ENCODE measurements at regions not wholly inside any gene's neighbourhood (a gene's known extent, or its start where the extent isn't known, plus 50 kb on each side); places are given as distances from the start of the nearest gene placed in this dataset.

DNA sequence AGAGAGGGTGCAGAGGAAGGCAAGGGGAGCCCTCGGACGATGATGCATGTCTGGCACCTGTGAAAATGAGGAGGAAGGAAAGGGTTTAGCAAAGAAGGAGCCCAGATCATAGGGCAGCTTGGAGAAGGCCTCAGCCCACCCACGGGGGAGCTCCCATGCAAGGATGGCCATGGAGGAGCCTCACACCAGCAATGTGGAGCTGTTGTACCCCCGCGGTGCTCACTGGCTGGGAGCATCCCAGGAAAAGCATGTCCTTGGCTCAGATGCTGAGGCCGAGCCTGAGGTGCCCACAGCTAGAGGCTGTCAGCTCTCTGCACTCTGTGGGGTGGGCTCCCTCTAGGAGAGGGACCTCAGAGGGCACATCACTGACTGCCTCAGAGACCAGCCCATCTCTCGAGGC is 622.6 kb downstream of the AACS start:
- DNase-seq: no peak

DNA sequence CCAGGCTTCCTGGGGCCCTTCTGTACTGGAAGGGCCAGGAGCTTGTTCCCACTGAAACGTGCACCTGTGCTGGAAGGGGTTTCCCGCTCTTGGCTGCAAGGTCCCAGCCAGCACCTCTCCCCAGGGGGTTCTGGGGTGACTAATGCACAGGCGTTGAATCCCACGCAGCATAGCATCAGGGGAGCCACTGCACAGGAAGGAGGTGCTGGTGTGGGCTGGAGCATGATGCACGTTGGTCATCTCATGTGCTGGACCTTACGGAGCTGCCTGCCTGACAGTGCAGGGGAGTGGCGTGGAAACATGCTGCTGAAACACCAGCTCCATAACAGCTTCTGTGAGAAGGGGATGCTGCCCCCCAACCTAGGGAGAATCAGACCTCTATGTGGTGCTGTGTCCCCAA is 623.0 kb downstream of the AACS start:
- no peak for DNase-seq

DNA sequence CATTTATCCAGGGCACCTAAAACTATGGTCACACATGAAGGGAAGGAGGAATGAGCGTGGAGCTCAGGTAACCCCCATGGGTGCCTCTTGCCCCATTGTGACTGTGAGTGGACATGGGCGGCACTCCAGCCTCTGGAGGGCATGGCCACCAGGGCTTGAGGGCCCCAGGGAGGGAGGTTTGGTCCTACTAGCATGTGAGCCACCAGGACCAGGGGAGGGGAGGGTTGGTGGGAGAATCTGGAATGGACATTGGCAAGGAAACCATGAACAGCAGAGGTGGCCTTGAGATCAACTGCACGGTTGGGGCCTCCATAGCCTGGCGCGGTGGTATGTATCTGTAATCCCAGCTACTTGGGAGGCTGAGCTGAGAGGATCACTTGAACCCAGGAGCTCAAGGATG is 623.6 kb downstream of the AACS start:
- DNase-seq: no peak

DNA sequence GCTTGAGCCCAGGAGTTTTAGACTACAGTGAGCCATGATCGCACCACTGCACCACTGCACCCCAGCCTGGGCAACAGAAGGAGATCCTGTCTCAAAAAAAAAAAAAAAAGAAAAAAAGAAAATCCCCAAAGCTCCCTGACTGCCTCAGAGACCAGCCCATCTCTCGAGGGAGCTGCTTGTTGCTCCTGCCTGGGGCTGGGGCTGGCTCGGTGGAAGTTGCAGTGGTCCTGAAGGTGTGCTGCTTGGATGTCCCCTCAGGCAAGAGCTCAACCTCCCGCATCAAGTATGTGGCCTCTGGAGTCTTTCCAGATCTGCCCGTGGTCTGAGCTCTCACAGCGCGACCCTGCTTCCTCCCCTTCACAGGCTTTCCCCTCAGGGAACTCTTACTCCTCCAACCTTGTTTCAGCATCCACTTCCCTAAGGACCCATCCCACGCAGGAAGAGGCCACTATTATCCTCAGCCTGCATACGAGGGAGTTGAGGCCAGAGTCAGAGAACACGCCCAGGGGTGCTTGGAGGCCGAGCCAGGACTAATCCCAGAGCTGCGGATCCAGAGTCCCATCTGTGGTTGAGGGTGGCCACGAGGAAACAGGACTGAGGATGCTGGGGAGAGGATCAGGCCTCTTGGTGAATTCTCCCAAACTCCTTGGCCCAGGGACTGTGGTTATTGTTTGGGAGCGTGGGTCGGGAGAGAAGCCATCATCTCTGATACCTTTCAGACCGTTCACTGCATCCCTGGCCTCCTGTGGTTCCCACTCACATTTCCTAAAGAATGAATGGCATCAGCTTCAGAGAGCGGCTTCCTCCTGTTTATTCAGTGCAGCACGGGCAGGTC is 624.6 kb downstream of the AACS start:
- DNase-seq: no peak

DNA sequence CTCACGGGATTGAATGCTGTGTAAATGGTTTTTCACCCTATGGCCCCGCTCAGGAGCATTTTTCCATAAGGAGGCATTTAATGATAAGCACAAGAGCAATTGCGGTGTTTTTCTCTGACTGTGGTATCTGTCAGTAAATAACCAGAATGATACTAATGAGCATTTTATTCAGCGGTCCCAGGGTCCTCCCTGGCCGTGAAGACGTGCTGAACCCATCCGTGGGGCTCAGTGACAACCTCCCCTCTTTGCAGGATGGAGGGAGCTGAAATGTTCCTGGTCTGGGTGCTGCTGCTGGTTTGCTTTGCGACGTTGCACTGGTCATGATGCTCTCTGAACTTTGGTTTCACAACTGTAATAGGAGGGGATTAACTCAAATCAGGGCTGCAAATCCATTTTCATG is 625.6 kb downstream of the AACS start:
- no peak for DNase-seq

DNA sequence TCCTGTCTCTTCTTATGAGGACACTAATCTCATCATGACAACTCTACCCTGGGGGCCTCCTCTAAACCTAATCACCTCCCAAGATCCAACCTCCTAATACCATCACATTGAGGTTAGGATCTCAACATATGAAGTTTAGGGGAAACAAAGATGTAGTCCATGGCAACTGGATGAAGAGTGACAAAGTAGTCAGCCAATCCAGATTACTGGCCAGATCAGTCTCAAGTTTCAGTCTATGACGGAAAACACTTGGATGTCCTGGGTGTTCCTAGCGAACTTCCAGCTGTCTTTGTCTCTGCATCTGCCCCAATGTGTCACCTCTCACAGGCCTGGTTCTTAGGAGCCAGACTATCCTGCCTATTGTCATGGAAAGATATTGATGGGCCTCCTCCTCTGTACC is 630.8 kb downstream of the AACS start:
- DNase-seq: no peak

DNA sequence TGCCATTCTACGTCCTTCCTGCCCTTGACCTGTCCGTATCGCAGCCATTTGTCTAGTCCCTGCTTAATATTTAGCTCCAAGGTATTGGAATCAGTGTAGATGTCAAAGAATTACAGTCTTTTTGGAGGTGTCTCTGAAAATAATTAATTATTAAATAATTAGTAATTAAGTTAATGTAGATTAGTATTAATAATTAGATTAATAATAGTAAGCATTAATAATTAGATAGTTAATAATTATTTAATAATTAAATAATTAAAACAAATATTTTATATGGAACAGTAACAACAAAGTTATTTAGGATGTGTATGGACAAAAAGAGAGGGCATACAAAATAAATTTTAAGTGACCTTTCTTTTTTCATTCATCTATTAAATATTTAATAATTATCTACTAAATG is 639.6 kb downstream of the AACS start:
- DNase-seq: no peak

DNA sequence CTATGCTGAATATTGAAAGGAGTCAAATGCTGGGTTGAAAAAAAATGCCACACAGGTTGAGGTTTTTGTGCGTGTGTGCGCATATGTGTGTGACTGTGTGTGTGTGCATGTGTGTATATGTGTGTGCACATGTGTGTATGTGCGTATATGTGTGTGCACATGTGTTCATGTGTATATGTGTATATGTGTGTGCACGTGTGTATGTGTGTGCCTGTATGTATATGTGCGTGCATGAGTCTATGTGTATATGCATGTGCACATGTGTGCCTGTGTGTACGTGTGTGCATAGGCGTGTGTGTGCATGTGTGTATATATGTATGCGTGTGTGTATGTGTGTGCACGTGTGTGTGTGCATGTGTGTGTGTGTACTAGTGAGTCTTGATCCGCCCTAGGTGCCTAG is 655.7 kb downstream of the AACS start:
- no peak for DNase-seq

DNA sequence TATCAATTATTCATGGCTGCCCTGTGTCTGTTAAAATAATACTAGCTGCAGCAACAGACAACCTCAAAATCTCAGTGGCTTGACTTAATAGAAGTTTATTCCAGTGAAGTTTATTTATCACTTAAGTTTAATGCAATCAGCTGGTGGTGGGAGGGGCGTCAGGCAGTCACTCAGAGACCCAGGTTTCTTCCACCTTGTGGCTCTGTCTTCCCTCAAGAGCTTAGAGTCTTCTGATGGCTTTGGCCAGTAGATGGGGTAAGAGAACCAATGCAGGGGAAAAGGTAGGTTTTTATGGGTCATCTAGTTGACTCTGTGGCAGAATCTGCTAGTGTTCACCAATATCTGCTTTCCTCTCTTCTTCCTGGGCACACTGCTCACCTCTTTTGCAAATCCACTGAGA is 668.9 kb downstream of the AACS start:
- DNase-seq: no peak

DNA sequence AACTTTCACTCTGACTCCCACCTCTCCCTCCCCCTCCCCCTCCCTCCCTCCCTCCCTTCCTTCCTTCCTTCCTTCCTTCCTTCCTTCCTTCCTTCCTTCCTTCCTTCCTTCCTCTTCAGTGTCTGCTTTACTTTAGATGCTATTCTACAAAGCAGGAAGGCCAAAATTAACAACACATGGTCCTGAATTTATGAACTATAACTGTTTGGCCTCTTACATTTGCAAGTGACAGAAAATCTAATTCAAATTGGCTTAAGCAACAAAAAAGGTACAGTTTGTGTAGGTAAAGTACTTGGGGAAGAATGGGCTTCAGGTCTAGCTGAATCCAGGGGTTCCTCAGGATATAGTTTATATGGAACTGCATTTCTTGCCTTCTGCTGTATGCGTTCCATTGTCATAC is 673.0 kb downstream of the AACS start:
- no peak for DNase-seq

DNA sequence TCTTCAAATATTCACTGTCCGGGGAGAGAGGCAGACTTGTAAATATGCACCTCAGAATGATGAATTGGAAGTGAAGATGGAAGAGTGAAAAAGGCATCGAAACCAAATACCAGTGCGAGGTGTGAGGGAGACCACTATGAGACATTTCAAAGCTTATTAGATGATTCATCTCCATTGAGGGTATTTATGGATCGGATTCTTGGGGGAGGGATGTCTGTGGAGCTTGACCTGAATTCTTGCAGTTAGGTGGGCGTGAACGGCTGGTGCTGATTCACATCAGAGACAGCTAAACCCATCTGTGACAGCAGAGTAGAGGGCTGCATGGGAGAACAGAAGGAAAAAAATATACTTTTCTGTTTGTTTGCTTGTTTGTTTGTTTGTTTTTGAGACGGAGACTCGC is 677.2 kb downstream of the AACS start:
- DNase-seq: no peak

DNA sequence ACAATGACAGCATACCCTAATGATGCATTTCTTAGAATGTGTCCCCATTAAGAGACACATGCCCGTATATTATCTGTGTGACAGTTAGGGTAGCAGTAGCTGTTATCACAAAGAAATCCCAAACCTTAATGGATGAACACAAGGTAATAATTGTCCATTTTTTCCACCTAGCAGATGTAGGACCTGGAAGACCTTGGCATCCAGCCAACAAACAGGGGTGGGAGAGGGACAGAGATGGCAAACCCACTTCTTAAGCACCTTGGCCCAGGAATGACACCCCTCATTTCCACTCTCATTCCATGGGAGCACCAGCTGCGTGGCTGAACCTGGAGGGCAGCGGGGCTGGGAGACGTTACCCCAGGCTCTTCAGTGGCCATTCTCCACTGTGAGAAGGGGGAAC is 679.0 kb downstream of the AACS start:
- DNase-seq: no peak

DNA sequence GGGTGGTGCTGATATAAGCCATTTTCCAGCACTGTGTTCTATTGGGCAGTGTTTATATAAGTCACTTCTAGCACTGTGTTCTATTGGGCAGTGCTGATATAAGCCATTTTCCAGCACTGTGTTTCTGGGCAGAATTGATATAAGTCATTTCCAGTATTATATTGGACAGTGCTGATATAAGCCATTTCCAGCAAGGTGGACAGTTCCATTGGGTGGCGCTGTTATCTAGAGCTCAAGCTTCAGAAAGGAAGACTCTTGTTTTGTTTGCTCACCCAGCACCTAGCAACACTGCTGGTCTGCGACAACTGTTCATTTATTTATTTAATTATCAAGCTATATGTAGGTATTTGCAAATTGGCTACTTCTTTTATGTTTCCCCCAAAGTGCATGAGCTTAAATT is 690.3 kb downstream of the AACS start:
- no peak for DNase-seq

DNA sequence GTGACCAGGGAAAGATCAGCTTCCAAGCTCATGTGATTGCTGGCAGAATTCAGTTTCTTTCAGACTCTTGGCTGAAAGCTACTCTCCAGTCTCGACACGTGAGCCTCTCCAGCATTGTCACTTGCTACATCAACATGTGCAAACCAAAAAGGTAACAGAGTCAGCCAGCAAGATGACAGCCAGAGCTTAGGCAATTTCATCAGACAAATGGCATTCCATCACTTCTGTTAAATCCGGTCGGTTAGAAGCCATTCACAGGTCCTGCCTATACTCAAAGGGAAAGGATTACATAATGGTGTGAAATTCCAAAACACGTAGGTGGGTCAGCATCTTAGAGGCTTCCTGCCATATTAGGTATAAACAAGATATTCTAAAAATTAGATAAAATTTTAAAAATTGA is 700.9 kb downstream of the AACS start:
- DNase-seq: no peak

DNA sequence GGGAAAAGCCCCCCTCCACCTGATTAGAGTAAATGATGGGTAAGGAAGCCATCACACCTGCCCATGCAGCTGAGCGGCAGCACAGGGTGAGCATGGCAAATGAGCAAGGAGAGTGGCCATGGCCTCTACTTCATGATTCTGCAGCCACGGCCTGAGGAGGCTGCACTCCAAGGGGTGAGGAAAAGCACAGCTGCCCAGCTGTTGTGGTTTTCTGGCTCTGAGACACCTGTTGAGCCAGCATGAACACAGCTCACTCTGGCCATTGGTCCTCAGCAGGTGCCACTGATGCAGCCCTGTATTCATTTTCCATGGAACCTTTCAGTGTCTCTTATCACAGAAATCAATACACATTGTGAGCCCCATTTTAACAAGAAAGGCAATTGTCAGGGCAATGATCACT is 707.2 kb downstream of the AACS start:
- DNase-seq: no peak

DNA sequence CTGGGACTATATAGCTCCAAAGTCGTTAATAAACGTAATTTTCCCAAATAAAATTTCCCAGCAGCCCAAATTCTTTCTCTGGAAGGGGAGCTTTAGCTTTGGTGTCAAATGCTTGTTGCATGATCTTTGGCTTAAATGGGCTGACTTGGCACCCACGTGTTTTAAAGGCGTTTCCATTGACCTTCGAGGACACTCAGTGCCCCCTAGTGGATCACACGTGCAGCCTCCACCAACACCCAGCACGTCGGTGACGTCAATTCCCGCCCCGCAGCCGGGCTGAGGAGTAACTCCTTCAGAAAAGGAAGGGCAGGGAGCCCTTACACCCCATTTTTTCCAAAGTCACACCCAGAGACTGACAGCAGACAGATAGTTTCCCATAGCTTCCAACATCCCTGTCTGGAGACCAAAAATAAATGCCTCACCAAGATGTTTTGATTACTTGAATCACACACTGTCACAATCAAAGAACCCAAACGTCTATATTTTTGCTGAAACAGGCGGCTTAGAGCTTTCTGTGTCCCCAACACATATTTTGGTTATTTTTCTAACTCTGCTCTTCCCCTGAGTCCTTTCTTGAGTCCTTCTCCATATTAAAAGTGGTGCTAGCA is 707.9 kb downstream of the AACS start:
- DNase-seq: no peak

DNA sequence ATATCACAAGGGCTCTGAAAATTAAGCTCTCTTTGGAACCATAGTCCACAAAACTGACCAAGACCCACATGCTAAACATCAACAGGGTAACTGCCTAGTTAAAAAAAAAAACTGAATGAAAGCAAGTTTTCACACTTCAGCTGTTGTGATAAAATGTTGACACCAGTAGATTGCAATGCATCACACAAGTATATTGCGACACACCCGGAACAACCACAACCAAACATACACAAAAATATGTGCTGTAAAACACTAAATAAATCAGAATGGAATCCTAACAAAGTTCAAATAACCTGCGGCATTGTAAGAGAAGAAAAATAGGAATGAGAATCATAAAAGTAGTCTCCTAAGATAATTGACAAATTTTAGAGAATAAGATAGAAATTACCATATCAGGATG is 710.3 kb downstream of the AACS start:
- DNase-seq: no peak

DNA sequence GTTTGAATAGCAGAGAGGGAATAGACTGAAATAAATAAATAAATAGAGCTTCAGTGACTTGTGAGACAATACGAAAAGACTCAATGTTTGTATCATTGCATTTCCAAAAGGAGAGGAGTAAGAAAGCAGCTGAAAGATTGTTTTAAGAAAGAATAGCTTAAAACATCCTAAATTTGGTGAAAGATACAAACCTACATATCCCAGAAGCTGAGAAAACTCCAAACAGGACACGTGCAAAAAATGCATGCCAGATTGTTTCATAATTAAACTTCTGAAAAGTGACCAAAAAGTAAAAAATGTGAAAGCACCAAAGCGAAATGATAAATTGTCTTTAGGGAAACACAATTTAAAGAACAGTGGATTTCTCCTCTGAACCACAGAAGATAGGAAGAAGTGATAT is 711.0 kb downstream of the AACS start:
- no peak for DNase-seq

DNA sequence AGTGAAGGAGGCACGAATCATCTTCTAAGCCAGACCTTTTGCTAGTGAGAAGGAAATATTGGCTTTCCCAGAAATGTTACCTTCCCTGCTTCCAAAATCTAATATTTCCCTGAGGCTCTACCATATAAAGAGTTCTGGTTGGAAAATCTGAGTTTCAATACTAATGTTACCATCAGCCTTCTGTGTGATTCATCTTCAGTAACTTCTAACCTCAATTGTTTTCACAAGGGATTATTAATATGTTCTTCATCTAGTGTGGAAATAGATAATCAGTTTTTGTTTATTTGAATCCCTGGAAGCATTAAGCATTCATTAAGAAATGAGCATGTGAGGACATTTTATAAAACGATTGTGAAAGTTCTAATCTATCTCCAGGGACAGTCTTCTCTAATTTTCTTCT is 720.9 kb downstream of the AACS start:
- DNase-seq: no peak

DNA sequence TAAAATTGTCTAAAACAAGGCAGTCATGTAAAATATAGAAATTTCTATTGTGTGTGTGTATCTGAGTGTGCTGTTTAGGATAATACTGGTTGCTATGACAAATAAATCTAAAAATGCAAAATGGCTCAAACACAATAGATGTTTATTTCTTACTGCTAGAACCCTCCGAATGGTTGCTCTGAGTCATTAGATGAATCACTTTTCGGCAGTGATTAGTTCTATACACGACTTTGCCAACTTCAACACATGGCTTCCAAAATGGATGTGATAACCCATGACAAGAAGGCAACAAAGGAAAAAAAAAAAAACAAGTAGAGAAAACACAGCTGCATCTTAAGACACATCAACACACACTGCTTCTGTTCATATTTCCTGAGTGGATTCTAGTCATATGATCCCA is 729.2 kb downstream of the AACS start:
- DNase-seq: no peak

DNA sequence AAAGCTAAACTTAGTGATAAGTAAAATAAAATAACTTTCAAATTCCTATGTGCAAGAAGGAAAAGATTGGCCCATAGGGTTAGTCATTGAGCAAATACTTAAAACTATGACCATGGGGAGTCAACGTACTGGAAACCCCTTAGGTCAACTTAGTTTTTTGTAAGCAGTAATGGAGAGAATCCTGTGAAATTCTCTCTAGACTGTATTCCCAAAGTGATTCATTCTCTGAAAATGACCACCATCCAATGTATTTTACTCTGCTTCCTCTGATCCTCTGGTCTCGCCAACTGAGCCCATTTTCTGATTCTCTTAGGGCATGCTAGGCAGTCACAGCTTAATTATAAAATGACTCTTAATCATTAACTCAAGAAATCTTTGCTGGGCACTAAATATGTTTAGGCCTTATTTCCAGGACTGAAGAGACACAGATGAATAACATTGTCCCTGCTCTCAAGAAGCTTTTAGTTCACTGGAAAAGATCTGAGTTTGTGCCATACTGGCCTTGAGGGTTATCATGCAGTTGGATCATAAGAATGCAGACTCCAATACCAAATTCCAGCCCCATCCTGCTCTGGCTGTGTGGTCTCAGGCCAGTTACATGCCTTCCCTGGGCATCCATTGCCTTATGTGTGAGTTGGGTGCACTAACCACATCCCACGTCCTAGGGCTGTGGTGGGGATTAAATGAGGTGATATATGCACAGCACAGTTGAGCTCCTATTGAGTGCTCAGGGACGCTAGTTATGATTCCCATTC is 732.4 kb downstream of the AACS start:
- no peak for DNase-seq

DNA sequence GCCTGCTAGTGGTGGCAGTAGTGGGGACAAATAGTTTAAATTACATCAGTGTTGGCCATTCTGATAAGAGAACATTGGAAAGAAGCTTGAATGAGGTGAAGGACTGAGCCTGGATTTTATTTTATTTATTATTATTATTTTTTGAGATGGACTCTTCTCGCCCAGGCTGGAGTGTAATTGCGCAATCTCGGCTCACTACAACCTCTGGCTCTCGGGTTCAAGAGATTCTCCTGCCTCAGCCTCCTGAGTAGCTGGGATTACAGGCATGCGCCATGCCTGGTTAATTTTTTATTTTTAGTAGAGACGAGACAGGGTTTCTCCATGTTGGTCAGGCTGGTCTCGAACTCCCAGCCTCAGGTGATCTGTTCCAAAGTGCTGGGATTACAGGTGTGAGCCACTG is 739.4 kb downstream of the AACS start:
- no peak for DNase-seq

DNA sequence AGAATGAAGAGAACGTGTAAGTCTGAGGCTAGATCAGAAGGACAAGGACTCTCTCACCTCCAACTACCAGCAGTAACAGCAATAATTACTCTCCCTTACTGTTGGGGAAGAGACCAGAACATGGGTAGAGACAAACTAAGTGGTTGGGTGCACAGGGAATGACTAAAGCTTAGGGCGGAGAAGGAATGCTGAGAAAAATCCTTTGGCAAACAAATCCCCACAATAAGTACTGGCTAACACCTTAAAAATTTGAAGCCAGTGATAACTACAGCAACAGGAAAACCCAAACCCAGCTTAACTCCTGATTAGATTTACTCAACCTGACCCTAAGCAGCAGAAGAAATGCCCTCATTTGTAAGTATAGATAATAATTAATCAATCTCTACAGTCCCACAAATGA is 759.0 kb downstream of the AACS start:
- no peak for DNase-seq

DNA sequence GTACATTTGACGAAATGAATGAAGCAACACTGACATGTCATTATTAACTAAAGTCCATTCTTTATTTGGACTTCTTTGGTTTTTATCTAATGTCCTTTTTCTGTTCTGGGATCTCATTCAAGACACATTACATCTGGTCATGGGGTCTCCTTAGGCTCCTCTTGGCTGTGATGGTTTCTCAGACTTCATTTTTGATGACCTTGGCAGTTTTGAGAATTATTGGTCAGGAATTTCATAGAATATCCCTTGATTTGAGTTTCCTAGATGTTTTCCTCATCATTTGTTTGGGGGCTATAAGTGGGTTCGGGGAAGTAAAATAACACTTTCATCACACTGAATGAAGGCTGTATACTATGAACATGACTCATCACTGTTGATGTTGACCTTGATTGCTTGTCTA is 770.6 kb downstream of the AACS start:
- DNase-seq: no peak
